ENCODE measurements at regions not wholly inside any gene's neighbourhood (a gene's known extent, or its start where the extent isn't known, plus 50 kb on each side); places are given as distances from the start of the nearest gene placed in this dataset.
A peak's percentile ranks its signal among the peaks of the same experiment; 100 is the strongest.

GRCh38 chr2:51693640-51694039 lies 661.7 kb upstream of the NRXN1 start:
- no peaks in the 10 kb centered on the region for H3K27me3 ChIP-seq
- no peak for TF ChIP-seq CTCF (IDR thresholded peaks at IDR 0.05)
- no peak overlapping the region for H3K4me3 ChIP-seq
- WGBS, 2 donors: 70 to 71% methylated on average over 1 of the region's 1 CpG
- H3K4me1 ChIP-seq: no peaks in the 10 kb centered on the region
- no peak overlapping the region for H3K27ac ChIP-seq
- no peaks in the 10 kb centered on the region for H3K9me3 ChIP-seq
- ATAC-seq: no peak
- DNase-seq: no peak
- intact Hi-C loops (cut with DNase I): no loop called here
- H3K36me3 ChIP-seq: no peaks in the 10 kb centered on the region

DNA sequence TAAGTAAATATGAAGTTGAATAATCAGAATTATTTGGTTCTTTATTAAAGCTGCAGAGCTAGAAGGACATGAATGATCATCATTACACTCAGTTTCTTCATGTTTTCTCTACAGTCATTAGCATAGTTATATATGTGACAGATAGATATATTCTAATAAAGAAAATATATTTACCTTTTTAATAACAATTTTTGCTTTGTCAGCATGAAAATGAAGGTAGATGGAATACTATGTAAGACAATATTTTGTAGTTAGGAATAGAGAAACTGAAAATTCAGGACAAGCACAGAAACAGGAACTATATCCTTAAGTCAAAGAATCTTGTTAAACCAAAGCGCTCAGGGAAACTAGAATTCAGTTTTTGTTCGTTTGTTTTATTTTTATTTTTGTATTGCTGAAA lies 649.9 kb upstream of the NRXN1 start:
- no peak for TF ChIP-seq CTCF (IDR thresholded peaks at IDR 0.05)
- no peaks in the 10 kb centered on the region for H3K36me3 ChIP-seq
- intact Hi-C loops (cut with DNase I): no loop called here
- no peak overlapping the region for H3K4me3 ChIP-seq
- ATAC-seq (no peak), DNase-seq (no peak)
- no peaks in the 10 kb centered on the region for H3K27me3 ChIP-seq
- H3K4me1 ChIP-seq: no peaks in the 10 kb centered on the region
- H3K9me3 ChIP-seq: peaks cover 0 to 15% (median 4%) of the 10 kb centered on the region in 11 donors
- no peak overlapping the region for H3K27ac ChIP-seq
- 88 to 97% methylated on average over 2 of the region's 2 CpGs for WGBS, 2 donors

GRCh38 chr2:51673628-51674027 lies 641.7 kb upstream of the NRXN1 start:
- Histone ChIP-seq H3K4me1 (no peaks in the 10 kb centered on the region), H3K27ac (no peak overlapping the region), H3K4me3 (no peak overlapping the region), H3K27me3 (no peaks in the 10 kb centered on the region), H3K36me3 (no peaks in the 10 kb centered on the region), H3K9me3 (no peaks in the 10 kb centered on the region)
- DNase-seq: no peak
- 33 to 38% methylated on average over 2 of the region's 2 CpGs for WGBS, 2 donors
- intact Hi-C loops (cut with DNase I): no loop called here
- TF ChIP-seq CTCF (IDR thresholded peaks at IDR 0.05): no peak
- ATAC-seq: no peak

DNA sequence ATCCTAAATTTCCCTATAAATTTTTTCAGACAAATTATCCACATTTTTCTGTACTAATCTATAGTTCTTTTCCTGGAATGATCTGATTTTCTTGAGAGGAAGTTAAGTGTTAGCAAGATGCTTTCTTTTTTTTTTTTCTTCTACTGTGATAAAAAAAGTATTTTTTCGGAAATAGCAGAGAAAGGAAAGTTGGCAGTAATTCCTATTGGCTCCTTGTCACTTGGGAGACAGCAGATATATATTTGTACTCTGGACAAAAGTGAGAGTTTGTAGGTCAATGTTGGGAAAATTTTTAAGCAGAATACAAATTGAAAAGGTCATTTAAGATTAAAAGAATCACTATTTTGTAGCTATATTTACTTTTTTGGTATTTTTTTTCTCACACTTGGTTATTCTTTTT lies 635.7 kb upstream of the NRXN1 start:
- intact Hi-C loops (cut with DNase I): no loop called here
- peaks cover 0 to 9% (median 0%) of the 10 kb centered on the region in 11 donors for H3K9me3 ChIP-seq
- ATAC-seq: peak in 1 of 8 donors; percentile 29
- TF ChIP-seq CTCF (IDR thresholded peaks at IDR 0.05): no peak
- WGBS, 2 donors: 40 to 43% methylated on average over 1 of the region's 1 CpG
- H3K36me3 ChIP-seq: no peaks in the 10 kb centered on the region
- no peaks in the 10 kb centered on the region for H3K27me3 ChIP-seq
- no peak for DNase-seq
- no peaks in the 10 kb centered on the region for H3K4me1 ChIP-seq
- no peak overlapping the region for H3K27ac ChIP-seq
- no peak overlapping the region for H3K4me3 ChIP-seq

DNA sequence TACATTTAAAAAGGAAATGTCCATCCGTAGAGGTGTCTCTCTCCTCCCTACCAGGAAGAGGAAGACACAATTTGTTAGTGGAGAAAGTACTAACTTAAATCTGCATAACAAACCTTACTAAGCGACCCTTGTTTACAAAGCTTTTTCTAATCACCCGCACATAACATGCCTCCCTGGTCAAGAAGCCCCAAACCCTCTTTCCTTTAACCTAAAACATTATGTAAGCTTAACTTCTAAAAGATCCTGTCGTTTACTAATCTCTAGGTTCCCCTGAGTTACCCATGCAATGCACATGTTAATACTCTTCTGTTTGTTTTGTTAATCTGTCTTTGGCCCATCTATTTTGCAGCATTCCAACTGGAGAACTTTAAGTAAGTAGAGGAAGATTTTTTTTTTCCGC lies 630.3 kb upstream of the NRXN1 start:
- ATAC-seq (no peak), DNase-seq (no peak)
- H3K27me3 ChIP-seq: no peaks in the 10 kb centered on the region
- H3K27ac ChIP-seq: no peak overlapping the region
- no peaks in the 10 kb centered on the region for H3K36me3 ChIP-seq
- peaks cover 0 to 9% (median 0%) of the 10 kb centered on the region in 11 donors for H3K9me3 ChIP-seq
- intact Hi-C loops (cut with DNase I): no loop called here
- no peaks in the 10 kb centered on the region for H3K4me1 ChIP-seq
- no peak for TF ChIP-seq CTCF (IDR thresholded peaks at IDR 0.05)
- WGBS, 2 donors: 62 to 68% methylated on average over 5 of the region's 5 CpGs
- no peak overlapping the region for H3K4me3 ChIP-seq
